ENCODE measurements at regions not wholly inside any gene's neighbourhood (a gene's known extent, or its start where the extent isn't known, plus 50 kb on each side); places are given as distances from the start of the nearest gene placed in this dataset.

- no peak for TF ChIP-seq CTCF (IDR thresholded peaks at IDR 0.05; ENCODE audit: poor library complexity, severe bottlenecking)
- TF ChIP-seq RAD21 (conservative IDR thresholded peaks at IDR 0.05): no peak
- TF ChIP-seq REST (IDR thresholded peaks at IDR 0.05; ENCODE audit: borderline replicate concordance): no peak
- TF ChIP-seq EZH2 (IDR thresholded peaks at IDR 0.05; ENCODE audit: borderline replicate concordance, insufficient read depth, low read length, poor library complexity, severe bottlenecking): no peak
- TF ChIP-seq EP300 (conservative IDR thresholded peaks at IDR 0.05; ENCODE audit: poor library complexity, severe bottlenecking): no peak
These were observed 418.0 kb downstream of the MEIS1 start for GRCh38 chr2:66852953-66853352.
